Globus pallidus (tissue), 1 donor: ENCODE measurements at regions not wholly inside any gene's neighbourhood (a gene's known extent, or its start where the extent isn't known, plus 50 kb on each side); places are given as distances from the start of the nearest gene placed in this dataset.
"Not testable (repeated sequence)": the region's sequence is repeated elsewhere in the genome, so short reads cannot be mapped to it uniquely, and the experiment has no call there.

Experiments
- DNase-seq: peaks from one replicate; pipeline ENCODE4 v3.0.0-alpha.2; 2015; ENCODE audit warnings: low spot score

DNA sequence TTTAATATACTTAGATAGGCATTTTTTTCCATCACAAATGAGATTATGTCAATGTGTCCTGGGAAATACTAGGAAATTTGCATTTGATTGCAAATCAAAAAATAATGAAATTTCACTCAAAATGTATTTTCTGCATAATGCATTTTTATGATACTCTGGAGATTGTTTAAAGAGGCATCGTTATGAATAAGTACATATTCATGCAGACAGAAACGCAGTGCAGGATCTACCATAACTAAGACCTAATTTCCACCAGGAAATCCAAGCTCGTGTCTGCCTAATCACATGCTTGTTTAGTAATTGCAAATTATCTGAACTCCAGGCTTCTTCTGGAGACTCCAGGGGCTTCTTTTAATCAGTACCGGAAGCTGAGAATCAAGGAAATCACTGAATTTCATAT is 163.5 kb upstream of the MXRA5 start:
- no peak for DNase-seq

DNA sequence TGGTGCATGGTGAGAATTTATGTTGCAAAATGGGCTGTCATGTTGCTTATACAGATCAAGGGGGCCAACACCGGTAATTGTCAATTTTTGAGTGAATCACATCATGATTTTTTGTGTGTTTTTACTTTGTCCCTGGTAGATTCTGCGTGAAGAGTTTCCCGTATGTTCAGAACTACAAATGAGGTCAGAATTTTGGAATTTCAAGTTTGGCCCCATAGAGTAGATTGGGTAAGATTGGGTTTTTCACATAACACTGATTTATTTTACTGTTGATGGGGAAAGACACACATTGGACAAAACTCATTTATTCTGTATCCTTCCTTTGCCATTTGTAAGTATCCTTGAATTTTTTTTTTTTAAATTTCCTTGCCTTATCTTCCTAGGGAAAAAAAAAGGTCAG is 158.5 kb upstream of the MXRA5 start:
- no peak for DNase-seq

DNA sequence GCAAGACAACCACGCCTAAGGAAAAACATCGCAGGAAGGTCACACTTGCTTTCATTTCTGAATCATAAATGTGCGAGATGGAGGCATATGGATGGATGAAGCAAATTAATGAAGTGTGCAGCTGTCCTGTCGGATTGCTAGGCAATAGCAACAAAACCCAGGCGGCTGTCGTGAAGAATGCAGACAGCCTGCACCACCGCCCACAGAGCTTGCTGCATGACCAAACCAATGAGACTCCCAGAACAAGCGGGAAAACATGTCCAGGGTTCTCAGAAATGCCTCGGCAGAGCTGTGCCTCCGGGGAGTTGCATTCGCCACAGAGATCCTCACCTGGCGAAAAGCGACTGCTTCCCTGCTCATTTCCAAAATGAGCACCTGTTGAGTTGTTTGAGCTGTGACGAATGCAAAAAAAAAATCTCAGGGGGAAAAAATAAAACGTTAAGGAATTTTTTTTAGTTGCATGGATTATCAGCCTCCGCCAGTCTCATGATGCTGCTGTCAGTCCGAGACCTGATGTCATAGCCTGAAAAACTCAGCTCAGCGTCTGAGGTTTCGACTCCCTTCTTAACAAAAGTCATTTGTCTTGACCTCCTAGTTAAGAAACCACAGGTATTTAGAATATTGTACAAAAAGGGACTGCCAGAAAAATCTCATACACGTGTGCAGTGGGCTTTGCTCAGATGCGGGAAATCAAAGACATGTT is 155.5 kb upstream of the MXRA5 start:
- DNase-seq, result no peak

DNA sequence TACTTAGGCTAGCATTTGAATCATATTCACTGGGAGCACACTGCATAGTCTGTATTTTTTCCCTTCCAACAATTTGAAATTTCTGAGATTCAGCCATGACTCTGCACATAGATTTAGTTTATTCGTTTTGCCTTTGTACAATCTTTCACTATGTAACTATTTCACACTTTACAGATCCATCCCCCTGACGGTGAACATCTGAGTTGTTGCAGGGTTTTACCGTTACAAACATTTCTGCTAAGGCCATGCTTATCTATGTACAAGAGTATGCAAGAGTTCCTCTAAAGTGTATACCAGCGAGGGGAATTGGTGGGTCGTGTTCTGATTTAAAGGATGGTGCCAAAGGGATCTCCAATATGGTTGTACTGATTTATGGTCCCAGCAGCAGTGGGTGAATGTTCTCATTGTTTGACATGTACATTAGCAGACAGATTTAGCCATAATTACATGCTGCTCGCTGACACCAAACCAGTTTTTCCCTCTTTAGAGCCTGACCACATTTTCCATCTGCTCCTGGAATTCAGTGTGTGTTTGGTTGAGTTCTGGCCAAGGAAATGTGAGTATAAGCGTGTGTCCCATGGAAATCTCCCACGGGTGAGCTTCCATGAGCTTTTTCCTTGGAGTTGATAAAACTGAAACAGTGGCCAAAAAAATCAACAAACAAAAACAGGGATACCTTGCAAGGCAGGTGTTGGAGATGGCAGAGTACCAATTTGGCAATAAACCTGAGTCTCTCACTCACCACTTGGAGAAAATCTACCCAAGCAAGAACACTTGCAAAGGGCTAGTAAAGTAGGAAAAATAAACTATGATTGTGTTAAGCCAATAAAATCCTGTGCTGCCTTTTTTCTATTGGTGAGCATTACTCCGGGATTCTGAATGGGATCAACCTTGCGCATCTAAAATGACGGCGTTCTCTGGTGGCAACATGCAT is 149.7 kb upstream of the MXRA5 start:
- DNase-seq, result not testable (repeated sequence)

DNA sequence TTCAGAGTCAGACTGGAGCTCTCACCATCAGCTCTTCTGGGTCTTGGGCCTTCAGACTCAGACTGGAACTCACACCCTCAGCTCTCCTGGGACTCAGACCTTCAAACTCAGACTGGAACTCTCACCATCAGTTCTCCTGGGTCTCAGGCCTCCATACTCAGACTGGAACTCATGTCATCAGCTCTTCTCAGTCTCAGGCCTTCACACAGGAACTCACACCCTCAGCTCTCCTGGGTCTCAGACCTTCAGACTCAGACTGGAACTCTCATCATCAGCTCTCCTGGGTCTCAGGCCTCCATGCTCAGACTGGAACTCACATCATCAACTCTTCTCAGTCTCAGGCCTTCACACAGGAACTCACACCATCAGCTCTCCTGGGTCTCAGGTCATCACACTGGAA is 147.2 kb upstream of the MXRA5 start:
- no peak for DNase-seq

DNA sequence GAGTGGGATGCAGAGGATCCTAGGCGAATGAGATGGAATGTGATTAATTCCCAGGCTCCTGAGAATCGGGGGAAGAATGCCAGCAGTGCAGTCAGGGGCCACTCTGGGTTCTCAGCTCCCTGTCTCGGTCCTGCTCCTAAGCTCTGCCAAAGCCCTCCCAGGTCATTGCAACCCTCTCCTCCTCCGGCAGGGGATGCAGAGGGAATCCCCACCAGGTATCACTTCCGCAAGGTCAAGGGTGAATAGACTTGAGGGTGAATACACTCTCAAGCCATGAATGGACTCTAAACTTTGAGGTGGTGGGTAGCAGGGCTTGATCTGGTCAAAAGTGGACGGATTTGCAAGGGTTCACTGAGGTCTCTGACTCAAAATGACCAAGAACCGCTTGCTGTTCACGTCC is 139.3 kb upstream of the MXRA5 start:
- no peak for DNase-seq

DNA sequence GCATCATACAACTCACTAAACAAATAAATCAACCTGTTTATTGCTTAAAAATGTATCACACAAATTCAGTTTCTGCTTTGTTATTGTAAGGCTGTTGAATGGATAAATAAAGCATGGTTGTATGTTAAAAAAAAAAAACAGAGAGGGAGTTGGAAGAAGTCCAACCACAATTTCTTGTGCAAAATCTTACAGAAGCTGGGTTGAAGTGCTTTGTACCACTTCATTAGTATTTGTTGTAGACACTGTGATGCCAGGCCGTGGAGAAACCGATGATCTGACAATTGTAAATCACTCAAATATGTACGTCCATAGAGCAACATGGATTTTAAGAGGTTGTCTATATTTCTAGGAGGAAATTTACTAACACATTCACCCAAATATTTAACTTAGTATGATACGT is 132.6 kb upstream of the MXRA5 start:
- DNase-seq, result no peak

DNA sequence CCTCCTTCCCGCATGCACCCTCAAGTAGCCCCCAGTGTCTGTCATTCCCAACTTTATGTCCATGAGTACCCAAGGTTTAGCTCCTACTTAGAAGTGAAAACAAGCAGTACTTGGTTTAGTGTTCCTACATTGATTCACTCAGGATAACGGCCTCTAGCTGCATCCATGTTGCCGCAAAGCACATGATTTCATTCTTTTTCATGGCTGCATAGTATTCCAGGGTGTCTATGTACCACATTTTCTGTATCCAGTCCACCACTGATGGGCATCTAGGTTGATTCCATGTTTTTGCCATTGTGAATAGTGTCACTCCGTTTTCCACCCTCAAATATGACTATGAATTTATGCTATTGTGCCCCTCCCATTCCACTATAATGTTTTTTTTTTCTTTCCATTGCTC is 130.5 kb upstream of the MXRA5 start:
- DNase-seq, result no peak

DNA sequence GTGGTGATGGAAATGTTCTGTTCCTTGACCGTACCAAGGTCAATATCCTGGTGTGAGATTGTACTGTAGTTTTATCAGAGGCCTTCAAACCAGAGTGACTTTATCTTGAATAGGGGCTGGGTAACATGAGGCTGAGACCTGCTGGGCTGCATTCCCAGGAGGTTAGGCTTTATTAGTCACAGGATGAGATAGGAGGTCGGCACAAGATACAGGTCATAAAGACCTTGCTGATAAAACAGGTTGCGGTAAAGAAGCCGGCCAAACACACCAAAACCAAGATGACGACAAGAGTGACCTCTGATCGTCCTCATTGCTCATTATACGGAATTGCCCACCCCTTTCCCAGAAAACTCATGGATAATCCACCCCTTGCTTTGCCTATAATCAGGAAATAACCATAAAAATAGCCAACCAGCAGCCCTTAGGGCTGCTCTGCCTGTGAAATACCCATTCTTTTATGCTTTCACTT is 123.8 kb upstream of the MXRA5 start:
- not testable (repeated sequence) for DNase-seq

DNA sequence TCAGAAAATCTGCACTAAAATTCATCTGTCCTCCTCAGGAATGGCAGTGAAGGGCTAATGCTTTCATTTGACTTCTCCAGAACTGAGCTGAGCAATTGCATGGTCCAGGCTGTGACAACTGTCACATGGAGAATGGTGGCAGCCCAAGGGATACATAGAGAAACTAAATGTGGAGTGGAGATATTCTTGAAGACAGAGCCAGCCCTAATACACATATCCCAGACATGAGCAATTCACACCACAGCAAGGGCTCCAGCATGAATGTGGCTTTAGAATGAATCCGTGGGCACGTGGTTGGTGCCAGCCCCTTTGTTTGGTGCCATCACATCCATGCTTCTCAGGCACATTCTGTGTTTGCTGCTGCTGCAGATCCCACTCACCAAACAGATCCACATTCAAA is 121.6 kb upstream of the MXRA5 start:
- no peak for DNase-seq

DNA sequence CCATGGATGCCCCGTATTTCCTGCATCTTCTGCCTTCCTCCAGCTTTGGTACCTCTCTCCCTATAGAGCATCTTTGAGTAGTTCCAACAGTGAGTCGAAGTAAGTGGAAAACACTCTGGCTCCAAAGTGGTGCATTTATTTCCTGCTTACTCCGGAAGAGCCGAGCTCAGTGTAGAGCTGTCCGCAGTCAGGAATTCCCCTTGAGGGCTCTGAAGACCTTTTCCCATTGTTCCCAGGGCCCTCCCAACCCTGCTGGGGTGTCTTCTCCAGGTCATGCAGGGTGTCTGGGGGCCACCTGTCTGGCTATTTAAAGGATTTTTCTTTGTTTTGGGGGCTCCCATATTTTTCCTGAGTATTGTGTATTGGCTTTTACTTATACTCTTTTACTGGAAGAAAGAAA is 118.6 kb upstream of the MXRA5 start:
- DNase-seq, result no peak

DNA sequence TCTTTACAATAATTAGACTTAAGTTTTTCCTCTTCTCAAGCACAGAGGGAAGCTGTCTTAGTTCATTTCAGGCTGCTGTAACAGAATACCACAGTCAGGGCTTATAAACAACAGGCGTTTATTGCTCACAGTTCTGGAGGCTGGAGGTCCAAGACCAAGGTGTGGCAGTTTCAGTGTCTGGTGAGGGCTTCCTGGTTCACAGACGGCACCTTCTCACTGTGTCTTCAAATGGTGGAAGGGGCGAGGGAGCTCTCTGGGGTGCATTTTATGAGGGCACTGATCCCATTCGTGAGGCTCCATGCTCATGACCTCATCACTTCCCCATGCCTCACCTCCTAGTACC is 115.7 kb upstream of the MXRA5 start:
- no peak for DNase-seq

DNA sequence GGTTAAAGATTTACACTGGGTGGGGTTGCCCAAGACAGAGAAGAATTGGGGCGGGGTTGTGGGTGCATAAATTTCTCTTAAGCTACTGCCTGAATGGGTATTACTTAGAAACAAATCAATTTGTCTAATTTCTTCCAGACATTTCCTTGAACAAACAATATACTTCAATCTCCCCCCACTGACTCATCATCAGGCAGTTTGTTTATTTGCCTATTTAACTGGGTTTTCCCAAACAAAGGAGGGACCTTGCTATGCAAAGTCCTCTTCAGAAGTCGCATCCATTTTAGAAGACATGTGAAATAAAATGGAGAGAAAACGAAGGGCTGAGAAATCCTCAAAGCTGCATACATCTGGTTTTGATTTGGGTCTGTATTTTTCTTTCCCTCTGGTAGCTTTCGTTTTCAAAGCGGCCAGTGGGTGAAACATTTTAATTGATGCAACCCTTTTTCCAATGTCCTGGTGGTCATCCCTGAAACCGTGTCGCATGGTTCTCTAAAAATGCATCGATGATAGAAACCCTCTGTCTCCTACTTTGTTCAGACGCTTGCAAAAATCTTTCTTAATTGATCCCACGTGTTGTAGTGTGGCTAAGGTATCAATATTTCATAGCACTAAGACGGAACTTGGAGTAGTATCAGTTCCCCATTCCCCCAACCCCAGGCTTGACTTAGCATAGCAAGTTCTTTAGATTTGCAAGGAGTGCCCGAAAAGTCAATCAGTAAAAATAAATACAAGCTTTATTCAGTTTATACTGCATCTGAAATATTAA is 115.1 kb upstream of the MXRA5 start:
- no peak for DNase-seq

DNA sequence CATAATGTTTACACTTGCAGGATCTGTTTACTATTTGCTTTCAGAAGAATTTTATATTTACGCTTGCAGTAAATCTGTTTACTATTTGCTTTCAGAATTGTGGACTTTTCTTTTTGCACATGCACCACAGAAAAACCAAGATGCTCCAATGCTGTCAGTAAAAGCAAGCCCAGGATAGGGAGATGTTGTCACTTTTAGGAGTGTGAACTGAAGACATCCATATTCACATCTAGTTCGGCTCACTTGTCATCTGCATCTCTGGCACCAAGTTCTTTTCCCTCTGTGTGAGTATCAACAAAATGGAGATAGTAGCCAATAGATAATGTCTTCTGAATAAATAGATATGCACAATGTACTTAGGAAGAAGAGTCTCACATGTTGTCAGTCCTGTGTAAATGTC is 109.3 kb upstream of the MXRA5 start:
- DNase-seq, result no peak

DNA sequence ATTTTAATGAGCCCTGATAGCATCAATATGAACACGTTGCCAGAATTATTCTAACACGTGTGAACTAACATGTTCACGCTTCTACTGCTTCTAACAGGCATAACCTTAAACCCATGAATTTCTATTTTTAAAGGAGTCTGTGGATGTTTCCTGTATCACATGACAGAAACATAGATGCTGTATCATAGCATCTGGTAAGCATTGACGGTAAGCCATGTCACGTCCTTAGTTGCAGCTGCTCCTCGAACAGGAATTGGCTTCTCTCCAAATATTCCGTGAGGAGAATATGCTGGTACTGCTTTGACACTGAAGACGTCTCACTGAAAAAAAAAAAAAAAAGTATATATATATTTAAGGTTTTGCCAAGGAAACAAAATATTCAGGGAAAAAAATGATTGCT is 105.1 kb upstream of the MXRA5 start:
- no peak for DNase-seq

DNA sequence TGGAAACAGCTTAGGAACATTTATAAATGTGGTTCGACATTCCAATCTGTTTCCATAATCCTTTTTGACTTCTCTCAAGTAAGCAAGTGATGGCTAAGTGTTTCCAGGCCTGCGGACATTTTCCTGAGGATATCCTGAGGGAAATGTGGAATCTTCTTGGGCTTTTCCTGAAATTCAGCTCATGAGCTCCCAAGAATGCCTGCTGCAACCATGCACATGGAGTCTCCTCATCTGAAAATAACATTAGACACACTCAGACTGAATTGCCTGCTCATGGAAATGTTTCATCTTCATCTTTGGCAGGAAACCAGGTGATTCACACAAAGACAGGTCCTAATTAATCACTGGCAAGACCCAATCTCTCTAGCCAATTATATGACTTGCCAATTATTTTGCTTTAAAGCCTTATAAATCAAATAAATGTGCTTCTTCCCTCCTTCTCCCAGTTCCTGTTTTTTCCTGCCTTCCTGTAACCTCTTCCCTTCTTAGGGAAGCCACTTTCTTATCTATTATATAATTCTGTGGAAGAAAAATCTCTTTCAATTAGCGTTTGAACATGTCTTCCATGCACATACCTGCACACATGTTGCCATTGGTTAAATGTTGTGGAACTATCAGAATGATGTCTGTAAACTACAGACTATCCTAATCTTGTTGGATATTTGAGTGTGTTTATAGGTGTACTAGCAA is 104.6 kb upstream of the MXRA5 start:
- no peak for DNase-seq

DNA sequence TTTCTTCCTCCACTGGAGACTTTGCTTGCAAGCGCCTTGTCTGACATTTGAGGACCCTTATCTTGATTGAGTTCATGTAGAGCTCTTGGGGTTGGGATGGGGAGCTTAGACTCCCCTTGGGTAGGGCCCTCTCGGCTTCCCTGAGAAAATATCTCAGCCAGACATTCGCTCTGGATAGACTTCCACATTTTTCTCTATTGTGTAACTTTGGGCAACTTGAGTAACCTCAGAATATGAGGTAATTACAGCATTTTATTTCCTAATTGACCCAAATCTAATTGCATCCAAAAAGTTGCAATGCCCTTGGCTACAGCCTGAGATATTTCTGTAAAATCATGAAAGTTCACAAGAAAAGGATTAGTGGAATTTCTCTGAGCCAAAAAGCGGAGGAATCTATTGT is 102.8 kb upstream of the MXRA5 start:
- DNase-seq, result no peak

DNA sequence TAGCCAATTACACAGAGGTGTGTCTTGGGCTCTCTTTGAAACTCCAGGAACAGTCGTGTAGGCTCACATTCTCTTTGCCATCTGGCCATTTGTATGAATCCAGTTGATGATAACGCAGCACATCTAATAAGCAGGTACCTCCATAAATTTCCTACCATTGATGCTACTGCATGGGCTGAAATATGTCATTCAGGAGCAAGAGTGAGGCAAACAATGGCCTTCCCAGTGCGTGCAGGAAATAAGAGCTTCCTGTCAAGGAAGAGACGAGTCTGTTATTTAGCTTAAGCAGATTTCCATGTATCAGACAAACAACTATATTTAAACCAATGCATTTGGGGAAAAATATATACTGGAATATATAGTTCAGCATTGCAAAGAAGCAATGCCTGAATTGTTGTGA is 102.1 kb upstream of the MXRA5 start:
- no peak for DNase-seq

DNA sequence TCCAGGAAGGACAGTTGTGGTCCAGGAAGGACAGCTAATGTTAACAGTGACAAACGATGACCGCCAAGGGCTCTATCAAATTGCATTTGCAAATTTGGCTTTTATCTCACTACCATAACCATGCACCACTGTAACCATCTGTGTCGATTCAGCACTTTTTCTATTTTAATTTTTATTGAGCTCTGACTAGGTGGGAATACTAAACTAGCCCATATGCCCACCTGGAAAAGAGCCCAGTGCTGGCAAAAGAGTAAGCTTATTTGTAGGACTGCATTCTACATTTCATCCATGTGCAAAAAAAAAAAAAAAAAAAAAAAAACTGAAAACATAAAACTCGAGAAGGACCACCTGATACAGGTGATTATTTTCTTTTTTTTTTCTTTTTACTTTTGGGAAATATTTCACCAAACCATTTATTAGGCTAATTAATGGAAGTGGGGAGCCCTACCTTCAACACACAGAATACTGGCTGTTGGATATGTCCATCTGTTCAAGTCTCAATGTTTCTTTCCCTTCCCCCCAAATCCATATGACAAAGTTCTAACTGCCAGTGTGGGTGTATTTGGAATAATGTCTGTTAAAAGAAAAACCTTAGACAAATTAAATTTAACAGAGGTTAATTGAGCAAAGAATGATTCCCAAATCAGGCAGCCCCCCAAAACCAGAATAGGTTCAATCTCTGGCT is 99.5 kb upstream of the MXRA5 start:
- DNase-seq, result no peak

DNA sequence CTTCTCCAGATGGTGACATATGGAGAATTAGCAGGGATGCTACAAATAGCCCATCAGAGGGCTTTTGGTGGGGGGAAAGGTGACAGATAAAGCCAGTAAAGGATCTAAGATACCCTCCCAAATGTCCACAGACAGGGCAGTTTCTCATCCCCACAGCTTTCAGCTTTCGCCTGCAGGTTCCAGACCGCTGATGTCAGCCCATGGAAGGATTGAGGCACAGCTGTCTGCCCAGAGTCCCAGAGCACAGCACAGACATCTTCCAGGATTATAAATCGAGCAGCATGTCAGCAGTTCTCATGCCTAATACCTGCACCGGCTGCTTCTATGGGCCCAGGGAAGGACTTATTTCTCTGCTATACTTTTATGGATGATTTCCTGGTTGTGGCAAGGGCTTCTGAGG is 96.7 kb upstream of the MXRA5 start:
- no peak for DNase-seq

DNA sequence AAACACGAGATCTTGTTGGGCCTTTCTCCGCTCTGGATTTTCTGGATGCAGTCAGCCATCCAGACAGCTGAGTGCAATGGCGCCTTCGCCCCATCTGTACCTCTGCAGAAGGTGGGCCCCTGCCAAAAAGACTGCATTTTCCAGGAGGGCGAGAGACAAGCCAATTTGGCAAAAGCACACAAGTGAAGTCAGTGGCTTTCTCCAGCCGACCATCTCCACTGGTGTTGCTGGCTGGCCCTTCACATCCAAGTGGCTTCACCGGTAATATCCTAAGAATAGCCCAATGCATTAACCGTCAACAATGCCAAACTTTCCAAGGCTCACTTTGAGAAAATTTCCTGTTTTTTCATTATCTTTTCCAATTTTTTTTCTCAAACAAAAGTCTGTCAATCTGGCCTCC is 96.2 kb upstream of the MXRA5 start:
- DNase-seq, result no peak

DNA sequence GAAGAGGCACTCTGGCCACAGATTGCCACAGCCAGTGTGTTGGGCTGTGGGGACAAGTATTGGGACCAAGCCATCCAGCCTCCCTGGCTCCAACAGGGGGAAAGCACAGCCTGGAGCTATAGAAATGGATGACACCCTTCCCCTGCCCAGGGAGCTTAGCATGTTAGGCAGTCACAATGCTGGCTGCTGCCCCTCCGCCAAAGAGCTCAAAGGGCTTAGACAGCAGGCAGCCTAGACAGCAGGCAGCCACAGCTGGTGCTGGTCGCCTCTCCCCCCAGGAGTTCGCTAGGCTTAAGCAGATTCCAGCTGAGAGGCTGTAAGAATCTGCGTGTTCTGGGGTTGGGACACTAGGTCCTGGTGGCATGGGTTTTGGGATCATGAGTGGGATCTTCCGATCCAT is 94.5 kb upstream of the MXRA5 start:
- DNase-seq, result no peak
